ENCODE measurements at regions not wholly inside any gene's neighbourhood (a gene's known extent, or its start where the extent isn't known, plus 50 kb on each side); places are given as distances from the start of the nearest gene placed in this dataset.

GRCh38 chr2:76197842-76198448 is 487.2 kb upstream of the GCFC2 start:
- TF ChIP-seq CTCF (IDR thresholded peaks at IDR 0.05; ENCODE audit: insufficient read depth, low read depth, low read length) = peak; percentile 67
- peak; percentile 62 for DNase-seq (ENCODE audit: low read depth)
- no peak overlapping the region for H3K4me3 ChIP-seq (ENCODE audit: low read depth, low read length)

DNA sequence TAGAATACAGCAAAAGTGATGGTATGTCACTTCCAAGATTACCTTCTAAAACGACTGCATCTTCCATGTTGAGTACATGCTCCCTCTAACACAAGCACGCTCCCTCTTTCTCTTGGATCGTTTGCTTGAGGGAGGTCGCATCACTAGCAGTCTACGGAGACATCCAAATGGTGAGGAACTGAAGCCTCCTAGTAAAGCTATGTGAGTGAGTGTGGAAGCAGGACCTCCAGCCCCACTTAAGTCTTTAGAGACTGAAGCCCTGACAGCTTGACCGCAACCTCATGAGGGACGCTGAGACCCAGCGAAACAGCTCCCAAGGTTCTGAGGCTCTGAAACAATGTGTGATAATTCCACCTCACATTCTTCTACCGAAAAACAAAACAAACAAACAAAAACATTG is 486.7 kb upstream of the GCFC2 start:
- H3K4me3 ChIP-seq (ENCODE audit: low read depth, low read length) = no peak overlapping the region
- DNase-seq (ENCODE audit: low read depth) = no peak
- no peak for TF ChIP-seq CTCF (IDR thresholded peaks at IDR 0.05; ENCODE audit: insufficient read depth, low read depth, low read length)

GRCh38 chr2:76194031-76194775 is 483.5 kb upstream of the GCFC2 start:
- DNase-seq (ENCODE audit: low read depth) = no peak
- H3K4me3 ChIP-seq (ENCODE audit: low read depth, low read length) = no peak overlapping the region
- TF ChIP-seq CTCF (IDR thresholded peaks at IDR 0.05; ENCODE audit: insufficient read depth, low read depth, low read length) = no peak

DNA sequence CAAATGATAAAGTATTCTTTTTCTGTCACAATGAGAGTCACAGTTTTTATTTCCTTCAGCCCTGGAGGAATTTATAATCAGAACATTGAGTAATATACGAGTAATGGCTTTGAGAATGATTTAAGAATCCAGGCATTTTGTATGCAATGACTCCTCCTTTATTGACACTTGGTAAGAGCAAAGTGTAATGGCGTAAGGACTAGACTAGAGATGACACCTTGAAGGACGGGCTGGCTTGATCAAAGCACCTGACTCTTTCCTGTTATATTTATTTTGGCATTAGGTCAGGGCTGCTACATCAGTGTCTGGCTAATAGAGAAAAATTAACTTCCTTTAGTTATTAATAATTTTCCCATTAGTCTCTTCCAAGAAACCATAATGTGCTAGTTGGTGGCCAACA is 482.4 kb upstream of the GCFC2 start:
- no peak for TF ChIP-seq CTCF (IDR thresholded peaks at IDR 0.05; ENCODE audit: insufficient read depth, low read depth, low read length)
- H3K4me3 ChIP-seq (ENCODE audit: low read depth, low read length) = no peak overlapping the region
- DNase-seq (ENCODE audit: low read depth) = no peak

GRCh38 chr2:76188334-76189008 is 477.8 kb upstream of the GCFC2 start:
- DNase-seq (ENCODE audit: low read depth) = no peak
- no peak overlapping the region for H3K4me3 ChIP-seq (ENCODE audit: low read depth, low read length)
- no peak for TF ChIP-seq CTCF (IDR thresholded peaks at IDR 0.05; ENCODE audit: insufficient read depth, low read depth, low read length)

GRCh38 chr2:76187415-76187814 is 476.7 kb upstream of the GCFC2 start:
- DNase-seq (ENCODE audit: low read depth) = no peak
- no peak overlapping the region for H3K4me3 ChIP-seq (ENCODE audit: low read depth, low read length)
- no peak for TF ChIP-seq CTCF (IDR thresholded peaks at IDR 0.05; ENCODE audit: insufficient read depth, low read depth, low read length)
